AG09319 (cell line): ENCODE measurements at regions not wholly inside any gene's neighbourhood (a gene's known extent, or its start where the extent isn't known, plus 50 kb on each side); places are given as distances from the start of the nearest gene placed in this dataset.
"Not testable (repeated sequence)": the region's sequence is repeated elsewhere in the genome, so short reads cannot be mapped to it uniquely, and the experiment has no call there.

Source experiments
- DNase-seq: peaks from one replicate; pipeline ENCODE4 v3.0.0-alpha.2; 2010; ENCODE audit warnings: low read depth; ENCODE audit errors: extremely low read depth
- TF ChIP-seq, protein P1 (sequence below): IDR thresholded peaks from 2 replicates; pipeline ENCODE4 v1.5.1; 2011; ENCODE audit warnings: low read depth, mild to moderate bottlenecking, inconsistent platforms, low read length, moderate library complexity

DNA sequence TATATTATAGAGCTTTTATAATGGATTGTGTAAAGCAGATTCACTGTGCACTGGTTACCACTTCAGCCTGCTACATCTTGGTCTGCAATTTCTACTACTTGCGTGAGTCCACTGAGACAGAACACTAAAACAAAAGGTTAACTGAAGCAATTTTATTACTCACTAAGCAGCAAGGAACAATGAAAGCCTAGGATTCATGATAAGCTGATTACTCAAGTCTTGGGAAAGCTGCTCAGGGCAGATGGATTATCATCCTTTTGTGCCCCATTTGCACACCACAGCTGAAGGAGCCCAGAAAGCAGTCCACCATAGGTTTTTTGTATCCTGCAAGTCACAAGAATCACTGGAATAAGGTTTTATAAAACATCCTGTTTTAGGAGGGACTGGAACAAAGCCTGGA is 1215.2 kb upstream of the TMEFF2 start:
- TF ChIP-seq, protein P1, sequence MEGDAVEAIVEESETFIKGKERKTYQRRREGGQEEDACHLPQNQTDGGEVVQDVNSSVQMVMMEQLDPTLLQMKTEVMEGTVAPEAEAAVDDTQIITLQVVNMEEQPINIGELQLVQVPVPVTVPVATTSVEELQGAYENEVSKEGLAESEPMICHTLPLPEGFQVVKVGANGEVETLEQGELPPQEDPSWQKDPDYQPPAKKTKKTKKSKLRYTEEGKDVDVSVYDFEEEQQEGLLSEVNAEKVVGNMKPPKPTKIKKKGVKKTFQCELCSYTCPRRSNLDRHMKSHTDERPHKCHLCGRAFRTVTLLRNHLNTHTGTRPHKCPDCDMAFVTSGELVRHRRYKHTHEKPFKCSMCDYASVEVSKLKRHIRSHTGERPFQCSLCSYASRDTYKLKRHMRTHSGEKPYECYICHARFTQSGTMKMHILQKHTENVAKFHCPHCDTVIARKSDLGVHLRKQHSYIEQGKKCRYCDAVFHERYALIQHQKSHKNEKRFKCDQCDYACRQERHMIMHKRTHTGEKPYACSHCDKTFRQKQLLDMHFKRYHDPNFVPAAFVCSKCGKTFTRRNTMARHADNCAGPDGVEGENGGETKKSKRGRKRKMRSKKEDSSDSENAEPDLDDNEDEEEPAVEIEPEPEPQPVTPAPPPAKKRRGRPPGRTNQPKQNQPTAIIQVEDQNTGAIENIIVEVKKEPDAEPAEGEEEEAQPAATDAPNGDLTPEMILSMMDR: no peak
- DNase-seq: no peak

GRCh38 chr2:193382583-193382982 is 1187.8 kb upstream of the TMEFF2 start:
- TF ChIP-seq, protein P1: no peak
- no peak for DNase-seq

DNA sequence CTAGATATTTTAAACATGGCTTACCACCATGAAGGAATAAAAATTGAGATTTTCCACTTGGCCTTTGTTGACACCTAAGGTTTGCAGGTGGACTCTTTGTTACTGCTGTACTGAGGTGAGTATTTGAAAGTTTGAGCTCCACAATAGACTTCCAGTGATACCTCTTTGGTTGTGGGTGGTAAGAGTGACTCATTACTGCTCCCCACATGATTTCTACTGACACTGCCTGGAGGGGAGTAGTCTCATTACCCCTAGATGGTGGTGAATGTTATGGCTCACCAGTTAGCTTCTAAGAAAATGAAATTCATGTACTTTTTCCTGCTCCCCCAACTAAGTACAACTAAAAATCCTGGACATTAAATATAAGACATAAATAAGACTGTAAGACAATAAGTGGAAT is 1183.1 kb upstream of the TMEFF2 start:
- no peak for DNase-seq
- TF ChIP-seq, protein P1: no peak

GRCh38 chr2:193373120-193373519 is 1178.4 kb upstream of the TMEFF2 start:
- TF ChIP-seq, protein P1: no peak
- no peak for DNase-seq

DNA sequence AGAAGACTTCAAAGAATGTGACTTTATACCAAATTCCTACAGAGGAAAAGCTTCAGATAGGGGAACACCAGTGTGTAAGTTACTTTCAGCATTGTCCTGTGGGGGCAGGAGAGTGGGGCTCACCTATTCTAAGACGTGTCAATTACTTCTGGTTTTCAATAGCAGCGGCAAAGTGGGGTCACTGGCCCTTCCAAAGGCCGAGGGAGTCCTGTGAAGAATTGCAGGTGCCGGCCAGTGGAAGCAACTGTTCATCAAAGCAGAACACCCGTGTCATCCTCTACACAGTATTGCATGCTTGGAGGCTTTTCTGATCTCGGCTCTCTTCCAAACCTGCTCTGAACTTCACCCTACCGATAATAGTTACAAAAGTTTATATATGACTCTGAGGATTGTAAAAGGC is 1176.5 kb upstream of the TMEFF2 start:
- DNase-seq: no peak
- TF ChIP-seq, protein P1: no peak

DNA sequence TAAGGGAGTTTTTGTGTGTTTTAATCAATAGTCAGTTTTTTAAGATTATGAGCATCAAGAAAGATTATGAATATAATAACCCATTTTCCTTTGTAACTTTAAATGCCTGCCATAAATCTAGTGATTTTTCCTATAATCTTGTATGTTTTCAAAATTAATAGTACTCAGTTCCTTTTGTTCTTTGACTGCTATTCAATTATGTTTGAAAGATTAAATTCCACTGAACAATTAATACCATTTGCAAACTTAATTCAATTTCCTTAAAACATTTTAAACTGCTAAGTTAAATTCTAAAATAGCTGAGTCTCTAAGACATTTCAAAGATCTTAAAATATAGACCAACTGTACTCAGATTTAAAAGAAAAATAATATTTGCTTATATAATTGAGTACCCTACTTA is 1173.9 kb upstream of the TMEFF2 start:
- TF ChIP-seq, protein P1: no peak
- no peak for DNase-seq

- DNase-seq: no peak
- TF ChIP-seq, protein P1: no peak
Observed at GRCh38 chr2:193357508-193357907, 1162.8 kb upstream of the TMEFF2 start.

DNA sequence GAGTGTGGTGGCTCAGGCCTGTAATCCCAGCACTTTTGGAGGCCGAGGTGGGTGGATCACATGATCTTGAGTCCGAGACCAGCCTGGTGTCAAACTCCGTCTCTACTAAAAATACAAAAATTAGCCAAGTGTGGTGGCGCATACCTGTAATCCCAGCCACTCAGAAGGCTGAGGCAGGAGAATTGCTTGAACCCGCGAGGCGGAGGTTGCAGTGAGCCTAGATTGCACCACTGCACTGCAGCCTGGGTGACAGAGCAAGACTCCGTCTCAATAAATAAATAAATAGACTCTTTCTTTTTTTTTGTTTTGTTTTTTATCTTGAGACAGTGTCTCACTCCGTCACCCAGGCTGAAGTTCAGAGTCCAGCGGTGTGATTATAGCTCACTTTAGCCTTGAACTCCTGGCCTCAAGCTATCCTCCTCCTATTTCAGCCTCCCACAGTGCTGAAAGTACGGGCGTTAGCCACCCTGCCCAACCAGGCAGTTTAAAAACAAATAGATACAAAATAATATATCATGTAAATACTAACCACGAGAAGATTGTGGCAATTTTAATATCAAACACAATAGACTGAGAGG is 1158.0 kb upstream of the TMEFF2 start:
- not testable (repeated sequence) for DNase-seq
